ENCODE measurements at regions not wholly inside any gene's neighbourhood (a gene's known extent, or its start where the extent isn't known, plus 50 kb on each side); places are given as distances from the start of the nearest gene placed in this dataset.

DNA sequence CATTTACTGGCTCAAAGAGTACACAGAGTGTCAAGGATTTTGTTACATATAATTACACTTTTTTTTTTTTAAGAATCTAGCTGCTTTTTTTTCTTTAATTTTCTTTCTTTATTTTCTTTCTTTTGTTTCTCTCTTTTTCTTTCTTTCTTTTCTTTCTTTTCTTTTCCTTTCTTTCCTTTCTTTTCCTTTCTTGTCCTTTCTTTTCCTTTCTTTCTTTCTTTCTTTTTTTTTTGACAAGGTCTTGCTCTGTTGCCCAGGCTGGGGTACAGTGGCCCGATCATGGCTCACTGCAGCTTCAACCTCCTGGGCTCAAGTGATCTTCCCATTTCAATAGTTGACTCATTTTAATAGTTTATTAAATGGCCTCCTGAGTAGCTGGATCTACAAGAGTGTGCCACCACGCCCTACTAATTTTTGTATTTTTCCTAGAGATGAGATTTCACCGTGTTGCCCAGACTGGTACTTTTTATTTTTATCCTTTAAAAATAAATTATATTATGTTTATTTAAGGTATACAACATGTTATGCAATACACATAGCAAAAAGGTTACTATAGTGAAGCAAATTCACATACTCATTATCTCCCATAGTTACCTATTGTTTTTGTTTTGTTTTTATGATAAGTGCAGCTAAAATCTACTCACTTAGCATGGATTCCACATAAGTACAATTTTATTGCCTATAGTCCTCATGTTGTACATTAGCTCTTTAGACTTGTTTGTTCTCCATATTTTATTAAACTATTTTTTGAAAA lies 381.5 kb upstream of the KLF4 start:
- Histone ChIP-seq H3K9me3 (ENCODE audit: control extremely low read depth in 1 of 3, control insufficient read depth in 2 of 3, insufficient read depth in 1 of 3, low read length in 2 of 3) (no peaks in the 10 kb centered on the region), H3K4me3 (ENCODE audit: control extremely low read depth in 1 of 5, extremely low read depth in 1 of 5, insufficient read depth in 1 of 5, low read depth in 2 of 5, low read length in 4 of 5) (peak overlapping the region in 1 of 5 experiments; percentile 17), H3K4me2 (replicated peaks; ENCODE audit: low read depth, low read length, poor library complexity, severe bottlenecking) (peak overlapping the region; percentile 49), H4K20me1 (ENCODE audit: control insufficient read depth, insufficient read depth, low read length, poor library complexity, severe bottlenecking) (no peaks in the 10 kb centered on the region), H3K27ac (ENCODE audit: low read length in 2 of 2) (peak overlapping the region in 1 of 2 donors; percentile 24), H3K36me3 (replicated peaks in 1 of 2; ENCODE audit: control extremely low read depth in 1 of 2, control insufficient read depth in 1 of 2, extremely low read depth in 1 of 2, insufficient read depth in 2 of 2, low read length in 1 of 2) (no peaks in the 10 kb centered on the region), H2AFZ (ENCODE audit: insufficient read depth, low read depth, low read length, poor library complexity, severe bottlenecking) (peak overlapping the region; percentile 32), H3K79me2 (ENCODE audit: control insufficient read depth, insufficient read depth, low read length) (no peaks in the 10 kb centered on the region), H3K27me3 (replicated peaks in 1 of 4; ENCODE audit: control extremely low read depth in 1 of 4, control insufficient read depth in 3 of 4, insufficient read depth in 4 of 4, low read length in 3 of 4) (no peaks in the 10 kb centered on the region), H3K9ac (ENCODE audit: low read length) (no peak overlapping the region), H3K4me1 (ENCODE audit: control insufficient read depth in 2 of 2, insufficient read depth in 2 of 2, low read length in 2 of 2) (peaks cover 91 to 94% of the 10 kb centered on the region in 2 donors)
- no CpG with 5 or more reads among the region's 3 CpGs for WGBS (ENCODE audit: insufficient coverage)
- ATAC-seq (ENCODE audit: low read depth) (no peak), DNase-seq (no peak)
- intact Hi-C loops (cut with micrococcal nuclease) = loop anchor here (10.0 kb wide), 1 partner anchor 376 kb away; no protein-coding TSS in a partner anchor
- H3K4me1 Mint-ChIP-seq = peaks cover 88% of the 10 kb centered on the region
- H3K27ac Mint-ChIP-seq = no peak overlapping the region
- no peak for TF ChIP-seq EZH2 (IDR thresholded peaks at IDR 0.05; ENCODE audit: borderline replicate concordance, insufficient read depth, low read depth, low read length, poor library complexity, severe bottlenecking)
- TF ChIP-seq, protein P1, sequence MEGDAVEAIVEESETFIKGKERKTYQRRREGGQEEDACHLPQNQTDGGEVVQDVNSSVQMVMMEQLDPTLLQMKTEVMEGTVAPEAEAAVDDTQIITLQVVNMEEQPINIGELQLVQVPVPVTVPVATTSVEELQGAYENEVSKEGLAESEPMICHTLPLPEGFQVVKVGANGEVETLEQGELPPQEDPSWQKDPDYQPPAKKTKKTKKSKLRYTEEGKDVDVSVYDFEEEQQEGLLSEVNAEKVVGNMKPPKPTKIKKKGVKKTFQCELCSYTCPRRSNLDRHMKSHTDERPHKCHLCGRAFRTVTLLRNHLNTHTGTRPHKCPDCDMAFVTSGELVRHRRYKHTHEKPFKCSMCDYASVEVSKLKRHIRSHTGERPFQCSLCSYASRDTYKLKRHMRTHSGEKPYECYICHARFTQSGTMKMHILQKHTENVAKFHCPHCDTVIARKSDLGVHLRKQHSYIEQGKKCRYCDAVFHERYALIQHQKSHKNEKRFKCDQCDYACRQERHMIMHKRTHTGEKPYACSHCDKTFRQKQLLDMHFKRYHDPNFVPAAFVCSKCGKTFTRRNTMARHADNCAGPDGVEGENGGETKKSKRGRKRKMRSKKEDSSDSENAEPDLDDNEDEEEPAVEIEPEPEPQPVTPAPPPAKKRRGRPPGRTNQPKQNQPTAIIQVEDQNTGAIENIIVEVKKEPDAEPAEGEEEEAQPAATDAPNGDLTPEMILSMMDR (IDR thresholded peaks at IDR 0.05) = no peak
- CTCF ChIA-PET = no interaction called here
- H3K9me3 Mint-ChIP-seq (ENCODE audit: insufficient read depth) = no peaks in the 10 kb centered on the region
- POLR2A ChIA-PET = interaction anchor here (0.7 kb wide), 1 partner anchor 585 kb away, joined by 9 read pairs; no protein-coding TSS in a partner anchor
- peak overlapping the region; percentile 8 for H3K4me3 Mint-ChIP-seq
- no peaks in the 10 kb centered on the region for H3K27me3 Mint-ChIP-seq

DNA sequence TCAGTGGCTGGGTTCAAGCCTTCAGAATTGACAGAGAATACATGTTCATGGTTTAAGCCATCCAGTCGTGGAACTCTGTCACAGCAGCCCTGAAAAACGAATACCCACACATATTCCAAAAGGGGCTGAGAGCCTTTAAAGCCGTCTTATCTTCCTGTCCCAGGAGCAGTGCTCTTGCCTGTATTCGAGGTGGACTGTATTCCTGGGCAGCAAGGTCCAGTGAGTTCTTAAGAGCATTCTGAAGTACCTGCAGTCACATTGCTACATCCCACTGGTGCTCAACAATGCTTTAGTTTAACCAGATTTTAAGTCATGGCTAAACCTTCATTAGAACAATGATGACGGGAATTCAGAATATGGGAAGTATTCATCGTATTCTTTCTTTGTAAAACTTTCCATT lies 380.7 kb upstream of the KLF4 start:
- H4K20me1 ChIP-seq (ENCODE audit: control insufficient read depth, insufficient read depth, low read length, poor library complexity, severe bottlenecking) = no peaks in the 10 kb centered on the region
- TF ChIP-seq EZH2 (IDR thresholded peaks at IDR 0.05; ENCODE audit: borderline replicate concordance, insufficient read depth, low read depth, low read length, poor library complexity, severe bottlenecking) = no peak
- TF ChIP-seq, protein P1 (IDR thresholded peaks at IDR 0.05) = no peak
- no peaks in the 10 kb centered on the region for H3K27me3 ChIP-seq (replicated peaks in 1 of 4; ENCODE audit: control extremely low read depth in 1 of 4, control insufficient read depth in 3 of 4, insufficient read depth in 4 of 4, low read length in 3 of 4)
- H3K4me3 Mint-ChIP-seq = no peak overlapping the region
- ChIA-PET CTCF (no interaction called here), POLR2A (no interaction called here)
- H3K4me1 ChIP-seq (ENCODE audit: control insufficient read depth in 2 of 2, insufficient read depth in 2 of 2, low read length in 2 of 2) = peaks cover 82 to 85% of the 10 kb centered on the region in 2 donors
- H3K27ac ChIP-seq (ENCODE audit: low read length in 2 of 2) = no peak overlapping the region
- ATAC-seq (ENCODE audit: low read depth) = no peak
- H3K27ac Mint-ChIP-seq = no peak overlapping the region
- H3K27me3 Mint-ChIP-seq = no peaks in the 10 kb centered on the region
- no peak for DNase-seq
- H2AFZ ChIP-seq (ENCODE audit: insufficient read depth, low read depth, low read length, poor library complexity, severe bottlenecking) = no peak overlapping the region
- H3K4me1 Mint-ChIP-seq = peaks cover 80% of the 10 kb centered on the region
- no peak overlapping the region for H3K4me3 ChIP-seq (ENCODE audit: control extremely low read depth in 1 of 5, extremely low read depth in 1 of 5, insufficient read depth in 1 of 5, low read depth in 2 of 5, low read length in 4 of 5)
- no peaks in the 10 kb centered on the region for H3K9me3 Mint-ChIP-seq (ENCODE audit: insufficient read depth)
- H3K4me2 ChIP-seq (replicated peaks; ENCODE audit: low read depth, low read length, poor library complexity, severe bottlenecking) = no peak overlapping the region
- no peaks in the 10 kb centered on the region for H3K9me3 ChIP-seq (ENCODE audit: control extremely low read depth in 1 of 3, control insufficient read depth in 2 of 3, insufficient read depth in 1 of 3, low read length in 2 of 3)
- H3K36me3 ChIP-seq (replicated peaks in 1 of 2; ENCODE audit: control extremely low read depth in 1 of 2, control insufficient read depth in 1 of 2, extremely low read depth in 1 of 2, insufficient read depth in 2 of 2, low read length in 1 of 2) = no peaks in the 10 kb centered on the region
- WGBS (ENCODE audit: insufficient coverage) = 93% methylated on average over 6 of the region's 6 CpGs
- H3K9ac ChIP-seq (ENCODE audit: low read length) = no peak overlapping the region
- H3K79me2 ChIP-seq (ENCODE audit: control insufficient read depth, insufficient read depth, low read length) = no peaks in the 10 kb centered on the region
- intact Hi-C loops (cut with micrococcal nuclease) = loop anchor here (10.0 kb wide), 1 partner anchor 375 kb away; no protein-coding TSS in a partner anchor

Data from B cell (primary cell).